BJ (cell line): ENCODE measurements at regions not wholly inside any gene's neighbourhood (a gene's known extent, or its start where the extent isn't known, plus 50 kb on each side); places are given as distances from the start of the nearest gene placed in this dataset.

Experiments
- CTCF ChIA-PET: fragments of 350-600 bp; formaldehyde crosslinking; extraction: SDS; loops from one replicate; lab custom pipeline; 2021; ENCODE audit warnings: antibody characterized with exemption, inconsistent platforms; lab: Yijun Ruan, JAX
- POLR2A ChIA-PET: fragments of 300-600 bp; sonication (Branson Sonifier 250); formaldehyde crosslinking; extraction: SDS; loops from one replicate; lab custom pipeline; 2021; ENCODE audit warnings: antibody characterized with exemption; lab: Charles Lee
- DNase-seq: peaks from one replicate; pipeline ENCODE4 v3.0.0-alpha.2; 2011; ENCODE audit warnings: low read depth
- H3K27me3 ChIP-seq: 2 replicates; pipeline ENCODE4 v1.6.0; 2011; ENCODE audit warnings: low read length; ENCODE audit not compliant: control insufficient read depth, insufficient read depth
- H3K36me3 ChIP-seq: 2 replicates; pipeline ENCODE4 v1.5.1; 2011; ENCODE audit warnings: low read length; ENCODE audit not compliant: control insufficient read depth, insufficient read depth
- H3K4me3 ChIP-seq: 2 replicates; pipeline ENCODE4 v1.5.1; 2011; ENCODE audit warnings: low read depth, mild to moderate bottlenecking, control low read depth, low read length
- TF ChIP-seq, protein P1 (sequence below): IDR thresholded peaks from 2 replicates; pipeline ENCODE4 v1.5.1; 2011; ENCODE audit warnings: low read depth, mild to moderate bottlenecking, control low read depth, inconsistent platforms, low read length, moderate library complexity; ENCODE audit not compliant: insufficient read depth

DNA sequence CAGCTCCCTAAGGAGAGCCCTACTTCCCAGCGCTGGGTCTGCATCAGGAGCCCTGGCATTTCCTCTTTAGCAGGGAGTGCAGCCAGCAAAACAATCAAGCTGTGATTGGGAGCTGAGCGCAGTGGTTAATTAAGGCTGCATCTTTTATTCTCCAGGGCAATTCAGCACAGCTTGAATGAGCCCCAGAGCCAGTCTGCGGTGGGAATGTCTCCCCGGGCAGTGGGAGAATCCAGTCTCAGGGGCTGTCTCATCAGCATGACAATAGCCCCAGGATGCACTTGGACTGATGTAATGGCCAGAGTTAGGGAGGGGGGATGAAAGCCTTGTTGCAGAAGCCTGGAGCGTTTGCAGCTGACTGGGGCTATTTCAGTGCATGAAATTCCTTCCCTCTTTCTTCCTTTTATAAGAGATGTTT lies 292.6 kb upstream of the SOX9 start:
- Histone ChIP-seq H3K4me3 (no peak overlapping the region), H3K36me3 (no peaks in the 10 kb centered on the region), H3K27me3 (no peaks in the 10 kb centered on the region)
- DNase-seq, result peak; percentile 14
- ChIA-PET CTCF (no interaction called here), POLR2A (no interaction called here)
- TF ChIP-seq, protein P1, sequence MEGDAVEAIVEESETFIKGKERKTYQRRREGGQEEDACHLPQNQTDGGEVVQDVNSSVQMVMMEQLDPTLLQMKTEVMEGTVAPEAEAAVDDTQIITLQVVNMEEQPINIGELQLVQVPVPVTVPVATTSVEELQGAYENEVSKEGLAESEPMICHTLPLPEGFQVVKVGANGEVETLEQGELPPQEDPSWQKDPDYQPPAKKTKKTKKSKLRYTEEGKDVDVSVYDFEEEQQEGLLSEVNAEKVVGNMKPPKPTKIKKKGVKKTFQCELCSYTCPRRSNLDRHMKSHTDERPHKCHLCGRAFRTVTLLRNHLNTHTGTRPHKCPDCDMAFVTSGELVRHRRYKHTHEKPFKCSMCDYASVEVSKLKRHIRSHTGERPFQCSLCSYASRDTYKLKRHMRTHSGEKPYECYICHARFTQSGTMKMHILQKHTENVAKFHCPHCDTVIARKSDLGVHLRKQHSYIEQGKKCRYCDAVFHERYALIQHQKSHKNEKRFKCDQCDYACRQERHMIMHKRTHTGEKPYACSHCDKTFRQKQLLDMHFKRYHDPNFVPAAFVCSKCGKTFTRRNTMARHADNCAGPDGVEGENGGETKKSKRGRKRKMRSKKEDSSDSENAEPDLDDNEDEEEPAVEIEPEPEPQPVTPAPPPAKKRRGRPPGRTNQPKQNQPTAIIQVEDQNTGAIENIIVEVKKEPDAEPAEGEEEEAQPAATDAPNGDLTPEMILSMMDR, result no peak

DNA sequence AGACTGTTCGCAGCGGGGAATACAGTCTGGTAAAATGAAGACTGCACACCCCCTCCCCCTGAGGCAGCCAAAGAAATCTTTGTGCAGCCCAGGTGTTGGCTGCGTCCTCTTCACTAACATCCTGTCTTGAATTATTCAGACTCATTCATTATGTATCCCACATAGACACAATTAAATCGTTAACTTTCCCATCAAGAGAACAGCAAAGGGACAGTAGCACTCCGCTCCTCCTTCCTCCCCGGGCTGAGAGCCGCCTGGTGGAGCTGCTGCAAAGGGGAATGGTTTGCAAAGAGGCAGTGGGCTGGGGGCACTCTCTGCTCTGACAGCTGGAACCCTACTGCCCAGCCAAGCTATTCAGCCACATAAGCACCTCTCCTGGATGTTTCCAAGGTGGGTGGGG lies 290.0 kb upstream of the SOX9 start:
- CTCF ChIA-PET, result interaction anchor here (0.6 kb wide), 1 partner anchor 487 kb away, joined by 3 read pairs; no protein-coding TSS in a partner anchor
- no peaks in the 10 kb centered on the region for H3K27me3 ChIP-seq
- POLR2A ChIA-PET, result no interaction called here
- TF ChIP-seq, protein P1, result no peak
- H3K36me3 ChIP-seq, result no peaks in the 10 kb centered on the region
- no peak for DNase-seq
- no peak overlapping the region for H3K4me3 ChIP-seq

DNA sequence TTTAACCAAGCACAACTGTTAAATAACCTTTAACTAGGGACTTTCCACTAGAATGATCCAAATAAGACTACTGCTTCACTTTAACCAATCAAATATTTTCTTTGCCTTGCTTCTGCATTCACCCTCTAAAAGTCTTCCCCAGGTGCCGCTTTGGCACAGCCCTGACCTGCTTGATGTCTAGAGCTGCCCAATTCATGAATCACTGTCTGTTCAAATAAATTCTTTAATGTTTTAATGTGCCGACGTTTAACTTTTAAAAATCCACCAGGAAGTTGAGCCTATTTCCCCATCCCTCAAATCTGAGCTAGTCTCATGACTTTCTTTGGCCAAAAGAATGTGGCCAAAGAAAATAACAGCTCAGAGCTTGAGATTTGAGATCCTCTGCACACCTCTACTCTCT lies 277.8 kb upstream of the SOX9 start:
- ChIA-PET POLR2A (interaction anchor here (0.7 kb wide), 1 partner anchor 21 kb away, joined by 5 read pairs; no protein-coding TSS in a partner anchor), CTCF (no interaction called here)
- Histone ChIP-seq H3K36me3 (no peaks in the 10 kb centered on the region), H3K4me3 (no peak overlapping the region), H3K27me3 (no peaks in the 10 kb centered on the region)
- TF ChIP-seq, protein P1, result no peak
- no peak for DNase-seq

DNA sequence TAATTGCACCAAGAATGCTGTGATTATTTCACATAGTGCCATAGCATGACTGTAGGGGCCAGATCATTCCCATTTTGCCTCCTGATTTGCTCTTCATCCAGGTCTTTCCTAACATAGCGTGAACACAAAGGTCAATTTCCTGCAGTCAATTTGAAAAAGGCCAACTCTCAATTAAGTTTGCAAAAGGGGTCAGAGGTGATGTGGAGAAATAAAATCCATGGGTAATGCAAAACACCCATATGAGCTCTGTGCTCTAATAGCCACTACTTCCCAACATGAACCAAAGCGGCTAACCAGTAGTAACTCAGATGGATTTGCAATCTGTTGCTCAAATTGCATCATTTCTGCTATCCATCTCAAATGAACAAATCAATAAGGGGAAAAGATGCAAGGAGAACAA lies 275.5 kb upstream of the SOX9 start:
- TF ChIP-seq, protein P1, result no peak
- DNase-seq, result no peak
- no peak overlapping the region for H3K4me3 ChIP-seq
- CTCF ChIA-PET, result no interaction called here
- no peaks in the 10 kb centered on the region for H3K27me3 ChIP-seq
- POLR2A ChIA-PET, result no interaction called here
- no peaks in the 10 kb centered on the region for H3K36me3 ChIP-seq

DNA sequence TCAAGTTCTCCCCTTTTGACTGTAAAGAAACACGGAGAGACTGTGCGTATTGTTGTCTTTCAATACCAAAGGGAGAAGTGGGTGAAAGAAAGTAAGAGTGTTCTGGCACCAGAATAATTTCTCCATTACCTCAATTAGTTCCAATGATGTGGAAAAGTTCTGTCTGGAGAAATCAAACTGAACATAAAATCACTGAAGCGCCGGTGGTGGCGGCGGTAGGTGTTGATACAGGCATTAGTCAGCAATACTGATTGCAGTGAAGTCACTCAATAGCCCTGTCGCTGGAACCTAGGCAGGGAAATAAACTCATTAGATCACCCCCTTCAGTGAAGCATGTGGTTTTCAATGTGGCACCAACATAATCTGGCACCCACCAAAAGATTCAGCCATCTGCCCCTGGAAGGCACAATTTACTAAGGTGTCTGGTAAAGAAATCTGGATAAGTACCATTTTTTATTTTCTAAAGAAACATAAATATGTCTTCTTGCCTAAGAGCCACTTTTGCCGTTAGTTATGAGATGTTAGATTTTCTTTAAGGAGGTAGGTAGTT lies 274.2 kb upstream of the SOX9 start:
- POLR2A ChIA-PET, result no interaction called here
- Histone ChIP-seq H3K36me3 (no peaks in the 10 kb centered on the region), H3K4me3 (no peak overlapping the region), H3K27me3 (no peaks in the 10 kb centered on the region)
- TF ChIP-seq, protein P1, result no peak
- CTCF ChIA-PET, result no interaction called here
- no peak for DNase-seq
